NB4 (cell line): ENCODE measurements at regions not wholly inside any gene's neighbourhood (a gene's known extent, or its start where the extent isn't known, plus 50 kb on each side); places are given as distances from the start of the nearest gene placed in this dataset.
A peak's percentile ranks its signal among the peaks of the same experiment; 100 is the strongest.

ENCODE experiments used
- DNase-seq: peaks from one replicate; pipeline ENCODE4 v3.0.0; 2010; ENCODE audit warnings: low read depth
- H3K4me3 ChIP-seq: one replicate; pipeline ENCODE4 v1.5.1; 2011; ENCODE audit warnings: mild to moderate bottlenecking, low read depth, low read length, moderate library complexity
- CTCF ChIP-seq: IDR thresholded peaks from one replicate; pipeline ENCODE4 v1.5.1; 2012; ENCODE audit warnings: low read depth, low read length
- MAX ChIP-seq: IDR thresholded peaks from 2 replicates; pipeline ENCODE4 v1.6.1; 2011; ENCODE audit warnings: low read depth, low read length
- MYC ChIP-seq: IDR thresholded peaks from 2 replicates; pipeline ENCODE4 v1.6.1; 2011; ENCODE audit warnings: low read depth, low read length
- POLR2A ChIP-seq: IDR thresholded peaks from 2 replicates; pipeline ENCODE4 v1.6.1; 2011; ENCODE audit warnings: mild to moderate bottlenecking; ENCODE audit not compliant: insufficient read length; ENCODE audit errors: extremely low read depth

- H3K4me3 ChIP-seq: no peak overlapping the region
- TF ChIP-seq MAX: no peak
- TF ChIP-seq CTCF: no peak
- TF ChIP-seq MYC: no peak
- no peak for TF ChIP-seq POLR2A
- DNase-seq: peak; percentile 26
Observed at GRCh38 chr6:11439017-11439420, 98.5 kb upstream of the TMEM170B start.

- no peak for TF ChIP-seq MAX
- no peak for TF ChIP-seq MYC
- no peak for TF ChIP-seq CTCF
- no peak for TF ChIP-seq POLR2A
- no peak for DNase-seq
- no peak overlapping the region for H3K4me3 ChIP-seq
Observed at GRCh38 chr6:11437824-11438459, 99.6 kb upstream of the TMEM170B start.

- no peak overlapping the region for H3K4me3 ChIP-seq
- DNase-seq: no peak
- TF ChIP-seq CTCF: no peak
- TF ChIP-seq POLR2A: no peak
- TF ChIP-seq MAX: no peak
- no peak for TF ChIP-seq MYC
Observed at GRCh38 chr6:11436508-11437096, 100.9 kb upstream of the TMEM170B start.

- no peak for DNase-seq
- peak; percentile 46 for TF ChIP-seq MAX
- TF ChIP-seq CTCF: no peak
- no peak overlapping the region for H3K4me3 ChIP-seq
Observed at GRCh38 chr6:11434565-11435326, 102.8 kb upstream of the TMEM170B start.

GRCh38 chr6:11433860-11434259 lies 103.7 kb upstream of the TMEM170B start:
- DNase-seq: no peak
- TF ChIP-seq MAX (no peak), POLR2A (no peak), CTCF (no peak), MYC (no peak)
- no peak overlapping the region for H3K4me3 ChIP-seq
